Tibial artery (tissue), 4 donors: ENCODE measurements at regions not wholly inside any gene's neighbourhood (a gene's known extent, or its start where the extent isn't known, plus 50 kb on each side); places are given as distances from the start of the nearest gene placed in this dataset.
A peak's percentile ranks its signal among the peaks of the same experiment; 100 is the strongest.

Source experiments
- DNase-seq, 2 donors: peaks; one replicate each; pipeline ENCODE4 v3.0.0-alpha.2; 2019
- H3K27ac ChIP-seq, 2 donors: fragments of 200-600 bp; sonication (generic) in 1 of 2; 1 replicate in 1 of 2; 2 replicates in 1 of 2; pipeline ENCODE4 v1.5.1; 2018 to 2019; ENCODE audit warnings: mild to moderate bottlenecking in 1 of 2
- H3K27me3 ChIP-seq, 2 donors: fragments of 200-600 bp; sonication (generic) in 1 of 2; one replicate each; pipeline versions ENCODE4 v1.5.1 to v1.6.0; 2016 to 2019
- H3K36me3 ChIP-seq, 3 donors: fragments of 200-600 bp; sonication (generic) in 2 of 3; one replicate each; pipeline ENCODE4 v1.5.1; 2016 to 2019; ENCODE audit warnings: mild to moderate bottlenecking in 2 of 3
- H3K4me1 ChIP-seq, 4 donors: fragments of 200-600 bp; sonication (generic) in 2 of 4; 1 replicate in 3 of 4; 2 replicates in 1 of 4; pipeline ENCODE4 v1.5.1; 2016 to 2019
- H3K4me3 ChIP-seq, 2 donors: fragments of 200-600 bp; sonication (generic) in 1 of 2; 1 replicate in 1 of 2; 2 replicates in 1 of 2; pipeline ENCODE4 v1.5.1; 2018 to 2019; ENCODE audit warnings: mild to moderate bottlenecking in 2 of 2
- H3K9me3 ChIP-seq, 3 donors: fragments of 200-600 bp; sonication (generic) in 1 of 3; one replicate each; pipeline ENCODE4 v1.5.1; 2016 to 2019
- intact Hi-C: fragments of 100-400 bp; cut with DNase I; formaldehyde crosslinking; loops from one replicate; pipeline ENCODE4 v1.15.0; 2023; ENCODE audit warnings: low total_unique reads
- TF ChIP-seq, protein P1 (sequence below), 2 experiments: fragments of 200-600 bp in 1 of 2; fragments of 450-650 bp in 1 of 2; IDR thresholded peaks; one replicate each; pipeline ENCODE4 v1.5.1; 2017 to 2019; ENCODE audit warnings: antibody characterized with exemption in 2 of 2, mild to moderate bottlenecking in 1 of 2, moderate library complexity in 1 of 2

DNA sequence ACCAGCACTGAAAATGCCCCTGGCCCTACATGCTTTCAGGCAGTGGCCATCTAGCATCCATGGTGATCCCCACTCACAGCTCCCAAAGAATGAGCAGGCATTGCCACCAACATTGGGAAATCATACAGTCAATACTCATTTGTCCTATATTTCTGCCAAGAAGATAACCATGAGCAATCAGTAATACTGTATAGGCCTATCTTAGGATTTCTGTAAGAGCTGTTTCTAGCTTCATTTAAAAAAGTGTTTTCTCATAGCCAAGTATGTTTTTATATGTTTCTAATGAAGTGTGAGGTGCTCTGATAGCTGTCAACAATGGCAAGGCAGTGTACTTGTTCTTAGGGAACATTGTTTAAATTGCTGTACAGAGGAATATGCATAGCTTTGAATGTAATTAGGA is 428.7 kb downstream of the FGF9 start:
- Histone ChIP-seq H3K9me3 (no peaks in the 10 kb centered on the region), H3K27me3 (no peaks in the 10 kb centered on the region), H3K4me3 (no peak overlapping the region), H3K27ac (no peak overlapping the region), H3K4me1 (no peaks in the 10 kb centered on the region), H3K36me3 (no peaks in the 10 kb centered on the region)
- DNase-seq, result no peak
- intact Hi-C loops, result no loop called here
- TF ChIP-seq, protein P1, sequence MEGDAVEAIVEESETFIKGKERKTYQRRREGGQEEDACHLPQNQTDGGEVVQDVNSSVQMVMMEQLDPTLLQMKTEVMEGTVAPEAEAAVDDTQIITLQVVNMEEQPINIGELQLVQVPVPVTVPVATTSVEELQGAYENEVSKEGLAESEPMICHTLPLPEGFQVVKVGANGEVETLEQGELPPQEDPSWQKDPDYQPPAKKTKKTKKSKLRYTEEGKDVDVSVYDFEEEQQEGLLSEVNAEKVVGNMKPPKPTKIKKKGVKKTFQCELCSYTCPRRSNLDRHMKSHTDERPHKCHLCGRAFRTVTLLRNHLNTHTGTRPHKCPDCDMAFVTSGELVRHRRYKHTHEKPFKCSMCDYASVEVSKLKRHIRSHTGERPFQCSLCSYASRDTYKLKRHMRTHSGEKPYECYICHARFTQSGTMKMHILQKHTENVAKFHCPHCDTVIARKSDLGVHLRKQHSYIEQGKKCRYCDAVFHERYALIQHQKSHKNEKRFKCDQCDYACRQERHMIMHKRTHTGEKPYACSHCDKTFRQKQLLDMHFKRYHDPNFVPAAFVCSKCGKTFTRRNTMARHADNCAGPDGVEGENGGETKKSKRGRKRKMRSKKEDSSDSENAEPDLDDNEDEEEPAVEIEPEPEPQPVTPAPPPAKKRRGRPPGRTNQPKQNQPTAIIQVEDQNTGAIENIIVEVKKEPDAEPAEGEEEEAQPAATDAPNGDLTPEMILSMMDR (IDR thresholded peaks at IDR 0.05), result no peak

DNA sequence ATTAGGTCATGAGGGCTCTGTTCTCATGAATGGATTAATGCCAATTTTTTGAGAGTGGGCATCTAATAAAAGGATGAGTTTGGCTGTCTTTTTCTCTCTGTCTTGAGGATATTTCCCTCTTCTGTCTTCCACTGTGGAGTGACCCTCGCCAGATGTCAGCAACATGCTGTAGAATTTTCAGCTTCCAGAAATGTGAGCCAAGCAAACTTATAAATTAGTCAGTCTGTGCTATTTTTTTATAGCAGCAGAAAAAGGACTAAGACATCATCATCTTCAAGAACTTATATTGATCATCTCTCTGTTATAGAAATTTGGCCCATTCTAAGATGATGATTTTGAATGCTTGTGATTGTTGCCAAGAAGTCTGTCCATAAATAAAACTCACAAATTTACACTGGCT is 431.4 kb downstream of the FGF9 start:
- no peak overlapping the region for H3K4me3 ChIP-seq
- H3K36me3 ChIP-seq, result no peaks in the 10 kb centered on the region
- intact Hi-C loops, result no loop called here
- peaks cover 0 to 7% (median 2%) of the 10 kb centered on the region in 4 donors for H3K4me1 ChIP-seq
- H3K27me3 ChIP-seq, result no peaks in the 10 kb centered on the region
- no peak for DNase-seq
- H3K9me3 ChIP-seq, result no peaks in the 10 kb centered on the region
- TF ChIP-seq, protein P1 (IDR thresholded peaks at IDR 0.05), result peak; percentile 11 to 12
- H3K27ac ChIP-seq, result no peak overlapping the region

DNA sequence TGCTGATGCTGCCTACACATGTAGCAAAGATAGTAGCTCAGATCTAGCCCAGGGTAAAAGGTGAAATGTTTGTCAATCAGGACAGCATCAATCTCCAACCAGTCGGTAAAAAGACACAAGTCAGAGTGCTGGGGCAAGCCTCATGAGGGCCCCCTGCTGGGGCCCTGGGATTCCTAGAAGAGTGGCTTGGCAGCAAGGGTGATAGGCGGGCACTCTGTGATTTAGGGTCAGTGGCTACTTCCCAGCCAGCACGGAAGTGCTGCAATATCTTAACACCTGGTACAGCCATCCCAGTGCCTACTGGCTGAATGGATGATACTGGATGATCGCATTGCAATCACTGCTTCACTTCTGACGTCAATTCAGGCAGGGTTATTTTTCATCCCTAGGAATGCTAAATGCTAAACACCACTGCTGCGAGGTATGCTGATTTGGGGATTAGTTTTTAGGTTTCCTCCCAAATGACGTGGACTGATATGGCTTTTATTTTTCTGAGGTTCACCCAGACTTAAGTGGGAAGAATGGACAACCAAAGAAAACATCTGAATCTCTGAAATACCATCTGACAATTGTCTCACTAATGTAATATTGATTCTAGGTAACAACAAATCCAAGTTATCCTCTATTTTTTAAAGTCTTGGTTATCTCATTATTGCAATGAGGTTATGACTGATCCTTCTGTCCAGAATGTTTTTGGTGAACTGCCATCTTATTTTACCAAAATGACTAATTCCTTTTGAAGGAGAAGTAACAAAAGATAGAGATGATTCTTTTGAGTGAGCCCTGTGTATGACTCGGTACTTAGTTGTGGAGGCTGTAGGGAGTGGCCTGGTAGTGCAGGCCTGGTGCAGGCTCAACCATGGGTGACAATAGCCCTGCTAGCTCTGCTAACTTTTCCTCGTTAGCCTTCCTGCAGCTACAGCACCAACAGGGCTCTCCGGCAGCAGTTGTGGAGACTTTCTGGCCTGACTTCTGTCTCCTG is 432.5 kb downstream of the FGF9 start:
- H3K4me3 ChIP-seq, result no peak overlapping the region
- H3K9me3 ChIP-seq, result no peaks in the 10 kb centered on the region
- TF ChIP-seq, protein P1 (IDR thresholded peaks at IDR 0.05), result no peak
- H3K36me3 ChIP-seq, result no peaks in the 10 kb centered on the region
- DNase-seq, result no peak
- intact Hi-C loops, result no loop called here
- no peaks in the 10 kb centered on the region for H3K27me3 ChIP-seq
- no peak overlapping the region for H3K27ac ChIP-seq
- H3K4me1 ChIP-seq, result peaks cover 0 to 17% (median 8%) of the 10 kb centered on the region in 4 donors

DNA sequence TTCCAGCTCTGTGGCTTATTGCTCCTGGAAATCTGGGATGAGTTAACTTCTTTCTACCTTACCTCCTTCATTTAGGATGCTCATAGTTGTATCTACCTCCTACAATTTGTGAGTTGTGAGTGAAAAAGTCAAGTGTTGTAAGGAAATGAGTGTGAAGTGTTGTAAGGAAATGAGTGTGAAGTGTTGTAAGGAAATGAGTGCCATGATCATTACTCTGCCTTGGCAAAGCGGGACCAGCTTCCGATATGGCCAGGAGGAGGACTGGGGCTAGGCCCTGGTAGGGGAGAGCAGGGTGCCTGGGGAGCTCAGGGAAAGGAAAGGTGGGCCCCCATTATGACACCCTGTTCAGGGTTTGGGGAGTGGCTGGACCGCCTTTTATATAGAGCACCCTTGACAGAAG is 435.2 kb downstream of the FGF9 start:
- Histone ChIP-seq H3K27ac (no peak overlapping the region), H3K9me3 (no peaks in the 10 kb centered on the region), H3K27me3 (no peaks in the 10 kb centered on the region), H3K4me3 (no peak overlapping the region), H3K36me3 (no peaks in the 10 kb centered on the region), H3K4me1 (peaks cover 0 to 45% (median 18%) of the 10 kb centered on the region in 4 donors)
- TF ChIP-seq, protein P1 (IDR thresholded peaks at IDR 0.05), result no peak
- DNase-seq, result no peak
- intact Hi-C loops, result no loop called here

DNA sequence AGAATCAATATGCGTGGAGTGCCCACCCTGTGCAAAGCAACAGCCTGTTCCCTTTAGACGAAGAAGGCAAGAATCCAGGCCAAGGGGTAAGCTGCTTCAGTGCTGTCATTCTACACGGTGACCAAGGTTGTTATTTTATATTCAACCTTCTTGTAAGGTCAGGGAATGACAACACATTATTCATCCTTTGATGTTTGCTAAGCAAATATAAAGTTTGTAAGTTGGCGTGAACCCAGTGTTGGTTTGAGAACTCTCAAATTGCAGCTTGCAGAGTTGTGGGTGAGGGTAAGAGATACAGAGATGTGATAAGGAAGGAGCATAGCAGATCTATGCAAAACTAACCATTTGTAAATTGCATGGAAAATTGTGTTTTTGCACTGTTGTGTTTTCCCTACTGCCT is 436.7 kb downstream of the FGF9 start:
- Histone ChIP-seq H3K27ac (peak overlapping the region; percentile 47 to 71), H3K9me3 (no peaks in the 10 kb centered on the region), H3K36me3 (no peaks in the 10 kb centered on the region), H3K4me3 (no peak overlapping the region), H3K4me1 (peaks cover 0 to 54% (median 20%) of the 10 kb centered on the region in 4 donors), H3K27me3 (no peaks in the 10 kb centered on the region)
- TF ChIP-seq, protein P1 (IDR thresholded peaks at IDR 0.05), result no peak
- DNase-seq, result no peak
- intact Hi-C loops, result no loop called here
